ENCODE measurements at regions not wholly inside any gene's neighbourhood (a gene's known extent, or its start where the extent isn't known, plus 50 kb on each side); places are given as distances from the start of the nearest gene placed in this dataset.

DNA sequence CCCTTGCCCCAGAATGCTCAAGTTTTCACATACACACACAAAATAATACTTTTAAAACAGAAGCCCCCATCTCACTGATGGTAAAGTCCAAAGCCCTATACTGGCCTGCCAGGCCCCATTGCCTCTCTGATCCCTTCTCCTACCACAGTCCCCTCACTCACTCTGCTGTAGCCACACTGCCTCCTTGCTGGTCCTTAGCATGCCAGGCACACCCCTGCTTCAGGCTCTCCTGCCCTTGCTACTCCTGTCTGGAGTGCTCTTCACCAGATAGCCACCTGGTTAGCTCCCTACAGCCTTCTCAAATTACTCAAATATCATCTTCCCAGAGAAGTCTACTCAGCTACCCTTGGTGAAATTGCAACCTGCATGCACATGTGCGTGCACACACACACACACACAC is 177.5 kb downstream of the C5orf15 start:
- no peak for ATAC-seq
- H3K27ac Mint-ChIP-seq: no peak overlapping the region
- H3K27me3 Mint-ChIP-seq: peaks cover 60% of the 10 kb centered on the region
- H3K4me3 Mint-ChIP-seq: no peak overlapping the region
- H3K9me3 ChIP-seq (ENCODE audit: control insufficient read depth, low read length, poor library complexity, severe bottlenecking): no peaks in the 10 kb centered on the region
- no peak for DNase-seq
- peaks cover 2% of the 10 kb centered on the region for H3K36me3 Mint-ChIP-seq (ENCODE audit: low read depth)
- peaks cover 4% of the 10 kb centered on the region for H3K4me1 Mint-ChIP-seq

DNA sequence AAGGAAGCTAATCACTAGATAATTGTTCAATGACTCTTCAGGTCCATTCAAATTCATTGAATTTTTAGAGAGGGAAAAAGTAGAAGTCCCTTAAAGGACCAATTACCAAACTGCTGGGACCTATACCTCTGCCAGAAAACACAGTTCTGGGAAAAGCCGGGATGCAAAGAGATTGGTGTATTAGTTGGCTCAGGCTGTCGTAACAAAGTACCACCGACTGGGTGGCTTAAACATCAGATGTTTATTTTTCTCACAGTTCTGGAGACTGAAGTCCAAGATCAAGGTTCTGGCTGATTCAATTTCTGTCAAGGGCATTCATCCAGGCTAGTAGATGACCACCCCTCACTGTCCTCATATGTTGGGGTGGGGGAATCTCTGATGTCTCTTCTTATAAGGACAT is 177.1 kb upstream of the FSTL4 start:
- peaks cover 2% of the 10 kb centered on the region for H3K36me3 Mint-ChIP-seq (ENCODE audit: low read depth)
- H3K4me3 Mint-ChIP-seq: no peak overlapping the region
- no peaks in the 10 kb centered on the region for H3K9me3 ChIP-seq (ENCODE audit: control insufficient read depth, low read length, poor library complexity, severe bottlenecking)
- ATAC-seq (no peak), DNase-seq (no peak)
- H3K27me3 Mint-ChIP-seq: peaks cover 50% of the 10 kb centered on the region
- H3K27ac Mint-ChIP-seq: no peak overlapping the region
- H3K4me1 Mint-ChIP-seq: peaks cover 4% of the 10 kb centered on the region

DNA sequence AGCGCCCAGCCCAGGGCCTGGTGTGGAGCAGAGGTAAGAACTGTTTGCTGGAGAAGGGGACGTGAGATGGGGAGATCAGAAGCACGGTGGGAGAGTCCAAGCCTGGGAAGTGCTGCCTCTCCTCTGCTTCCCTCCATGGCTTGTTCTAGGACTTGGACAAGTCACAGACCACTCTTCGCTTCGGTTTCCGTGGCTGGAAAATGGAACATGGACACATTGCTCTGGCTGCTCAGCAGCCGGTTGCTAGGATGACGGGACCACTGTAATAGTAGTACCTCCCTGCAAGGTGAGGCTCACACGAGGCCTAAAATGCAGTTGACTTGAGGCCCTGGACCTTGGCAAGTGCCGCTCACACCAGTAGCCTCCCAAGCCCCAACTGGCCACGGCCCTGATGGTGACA is 175.8 kb upstream of the FSTL4 start:
- ATAC-seq: no peak
- peaks cover 2% of the 10 kb centered on the region for H3K36me3 Mint-ChIP-seq (ENCODE audit: low read depth)
- DNase-seq: no peak
- H3K27me3 Mint-ChIP-seq: peaks cover 49% of the 10 kb centered on the region
- H3K4me3 Mint-ChIP-seq: no peak overlapping the region
- H3K27ac Mint-ChIP-seq: no peak overlapping the region
- no peaks in the 10 kb centered on the region for H3K9me3 ChIP-seq (ENCODE audit: control insufficient read depth, low read length, poor library complexity, severe bottlenecking)
- H3K4me1 Mint-ChIP-seq: peaks cover 4% of the 10 kb centered on the region

DNA sequence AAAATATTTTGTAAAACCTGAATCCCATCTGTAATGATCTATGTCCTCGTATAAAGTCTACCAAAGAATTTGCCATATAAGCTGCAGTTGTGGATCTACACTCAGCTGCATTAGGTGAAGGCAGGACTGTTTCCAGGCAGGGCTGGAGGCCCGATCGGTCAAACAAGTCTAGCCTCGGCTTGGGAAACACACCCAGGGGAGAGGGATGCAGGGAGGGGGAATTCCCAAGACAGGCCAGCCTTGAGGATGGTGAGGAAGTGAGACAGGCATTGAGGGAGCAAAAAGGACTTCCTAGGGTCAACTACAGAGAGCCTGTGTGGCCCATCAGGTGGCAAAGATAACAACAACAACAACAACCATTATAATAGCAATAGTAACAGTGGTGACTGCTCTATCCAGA is 174.1 kb upstream of the FSTL4 start:
- peaks cover 4% of the 10 kb centered on the region for H3K4me1 Mint-ChIP-seq
- no peaks in the 10 kb centered on the region for H3K9me3 ChIP-seq (ENCODE audit: control insufficient read depth, low read length, poor library complexity, severe bottlenecking)
- DNase-seq: no peak
- H3K27ac Mint-ChIP-seq: no peak overlapping the region
- ATAC-seq: no peak
- H3K4me3 Mint-ChIP-seq: no peak overlapping the region
- peaks cover 2% of the 10 kb centered on the region for H3K36me3 Mint-ChIP-seq (ENCODE audit: low read depth)
- peaks cover 41% of the 10 kb centered on the region for H3K27me3 Mint-ChIP-seq

DNA sequence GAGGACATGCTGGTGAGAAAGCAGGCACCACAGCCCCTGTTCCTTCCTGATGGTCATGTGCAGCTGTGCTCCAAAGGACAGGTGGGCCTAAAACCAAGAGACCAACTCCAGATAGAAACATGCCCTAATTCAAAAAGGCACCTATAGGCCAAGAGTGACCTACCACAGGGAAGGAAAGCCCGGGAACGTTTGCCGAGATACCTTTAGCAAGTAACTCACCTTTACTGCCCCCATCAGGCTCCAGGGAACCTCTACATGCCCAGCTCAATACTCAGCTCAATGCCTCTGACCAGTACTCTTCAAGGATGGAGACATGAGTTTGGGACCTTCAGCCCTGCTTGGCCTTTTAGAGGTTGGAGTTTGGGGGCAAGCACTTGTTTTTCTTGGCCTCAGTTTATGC is 172.8 kb upstream of the FSTL4 start:
- H3K4me3 Mint-ChIP-seq: no peak overlapping the region
- no peaks in the 10 kb centered on the region for H3K9me3 ChIP-seq (ENCODE audit: control insufficient read depth, low read length, poor library complexity, severe bottlenecking)
- H3K4me1 Mint-ChIP-seq: peaks cover 4% of the 10 kb centered on the region
- no peak for ATAC-seq
- H3K27me3 Mint-ChIP-seq: peaks cover 29% of the 10 kb centered on the region
- H3K27ac Mint-ChIP-seq: no peak overlapping the region
- H3K36me3 Mint-ChIP-seq (ENCODE audit: low read depth): peaks cover 2% of the 10 kb centered on the region
- DNase-seq: no peak

DNA sequence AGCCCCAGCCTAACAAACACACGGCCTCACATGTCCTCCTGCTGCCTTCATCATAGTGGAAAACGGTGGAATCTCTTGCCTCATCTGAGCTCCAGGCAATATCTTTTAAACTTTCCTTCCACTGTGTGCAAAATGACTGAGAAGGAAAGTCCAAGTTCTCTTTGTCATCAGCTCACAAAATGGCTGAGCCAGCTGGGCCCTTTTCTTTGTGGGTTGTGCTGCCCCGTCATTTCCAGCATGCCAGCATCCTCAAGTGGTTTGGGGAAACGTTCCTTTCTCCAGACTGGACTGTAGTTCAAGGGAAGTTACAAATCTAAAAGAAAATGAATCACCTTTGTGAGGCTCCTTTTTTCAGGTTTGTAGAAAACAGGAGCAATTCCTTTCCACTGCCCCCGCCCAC is 171.1 kb upstream of the FSTL4 start:
- Mint-ChIP-seq H3K4me1 (no peaks in the 10 kb centered on the region), H3K27me3 (peaks cover 23% of the 10 kb centered on the region), H3K27ac (no peak overlapping the region), H3K36me3 (ENCODE audit: low read depth) (no peaks in the 10 kb centered on the region), H3K4me3 (no peak overlapping the region)
- DNase-seq: no peak
- H3K9me3 ChIP-seq (ENCODE audit: control insufficient read depth, low read length, poor library complexity, severe bottlenecking): no peaks in the 10 kb centered on the region
- ATAC-seq: no peak

DNA sequence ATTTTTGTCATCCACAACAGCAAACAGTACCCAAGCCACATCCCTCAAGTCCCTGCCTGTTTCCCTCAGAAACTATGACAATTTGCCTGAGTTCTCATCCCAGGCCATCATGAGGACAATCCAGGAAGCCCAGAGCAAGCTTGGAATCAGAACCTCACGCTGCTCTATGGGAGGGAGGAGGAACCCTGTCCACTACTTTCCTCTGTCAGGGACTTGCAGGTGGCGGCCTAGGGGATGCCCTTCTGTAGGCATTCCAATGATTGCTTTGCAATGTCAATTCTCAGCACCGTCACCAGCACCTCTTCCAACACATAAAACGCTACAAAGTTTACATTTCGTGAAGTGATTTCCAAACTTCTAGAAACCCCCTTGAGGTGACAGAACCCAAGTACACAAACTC is 170.4 kb upstream of the FSTL4 start:
- no peaks in the 10 kb centered on the region for H3K4me1 Mint-ChIP-seq
- H3K27me3 Mint-ChIP-seq: peaks cover 20% of the 10 kb centered on the region
- no peaks in the 10 kb centered on the region for H3K9me3 ChIP-seq (ENCODE audit: control insufficient read depth, low read length, poor library complexity, severe bottlenecking)
- H3K27ac Mint-ChIP-seq: no peak overlapping the region
- H3K4me3 Mint-ChIP-seq: no peak overlapping the region
- H3K36me3 Mint-ChIP-seq (ENCODE audit: low read depth): no peaks in the 10 kb centered on the region
- DNase-seq: no peak
- no peak for ATAC-seq

DNA sequence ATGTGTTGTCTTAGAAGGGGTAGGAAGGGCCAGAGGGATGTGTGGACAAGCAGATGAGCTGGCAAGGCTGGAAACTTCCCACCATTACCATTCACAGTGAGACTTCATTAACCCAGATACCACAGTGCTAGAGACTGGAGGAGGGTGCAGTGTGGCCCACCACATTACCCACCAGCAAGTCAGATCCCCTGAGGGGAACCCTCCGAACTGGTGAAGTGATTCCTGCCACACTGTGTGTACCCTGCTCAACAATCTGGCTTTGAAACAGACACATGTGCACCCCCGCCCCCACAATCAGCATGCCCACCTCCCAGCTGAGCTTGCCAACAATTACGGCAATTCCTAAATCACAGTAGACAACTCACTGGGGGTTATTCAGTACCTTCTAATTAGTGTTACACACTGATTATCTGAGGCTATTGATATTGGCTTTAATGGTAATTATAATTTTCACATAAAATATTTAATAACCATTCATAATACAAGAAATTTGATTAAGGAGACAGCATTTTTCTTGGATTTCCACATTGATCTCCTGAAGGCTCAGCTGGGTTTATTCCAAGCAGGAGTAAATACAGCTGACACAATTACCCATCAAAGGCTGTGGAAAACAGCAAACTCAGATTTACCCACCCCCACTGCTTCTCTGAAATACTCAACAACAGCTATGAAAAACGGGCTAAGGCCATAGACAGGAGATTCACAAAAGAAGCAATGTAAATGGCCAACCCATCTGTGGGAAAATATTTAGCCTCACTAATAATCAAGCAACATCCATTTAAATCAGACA is 169.3 kb upstream of the FSTL4 start:
- DNase-seq: no peak
- no peak overlapping the region for H3K27ac Mint-ChIP-seq
- H3K36me3 Mint-ChIP-seq (ENCODE audit: low read depth): no peaks in the 10 kb centered on the region
- H3K4me1 Mint-ChIP-seq: peaks cover 2% of the 10 kb centered on the region
- H3K4me3 Mint-ChIP-seq: no peak overlapping the region
- peaks cover 21% of the 10 kb centered on the region for H3K27me3 Mint-ChIP-seq
- H3K9me3 ChIP-seq (ENCODE audit: control insufficient read depth, low read length, poor library complexity, severe bottlenecking): no peaks in the 10 kb centered on the region
- ATAC-seq: no peak

DNA sequence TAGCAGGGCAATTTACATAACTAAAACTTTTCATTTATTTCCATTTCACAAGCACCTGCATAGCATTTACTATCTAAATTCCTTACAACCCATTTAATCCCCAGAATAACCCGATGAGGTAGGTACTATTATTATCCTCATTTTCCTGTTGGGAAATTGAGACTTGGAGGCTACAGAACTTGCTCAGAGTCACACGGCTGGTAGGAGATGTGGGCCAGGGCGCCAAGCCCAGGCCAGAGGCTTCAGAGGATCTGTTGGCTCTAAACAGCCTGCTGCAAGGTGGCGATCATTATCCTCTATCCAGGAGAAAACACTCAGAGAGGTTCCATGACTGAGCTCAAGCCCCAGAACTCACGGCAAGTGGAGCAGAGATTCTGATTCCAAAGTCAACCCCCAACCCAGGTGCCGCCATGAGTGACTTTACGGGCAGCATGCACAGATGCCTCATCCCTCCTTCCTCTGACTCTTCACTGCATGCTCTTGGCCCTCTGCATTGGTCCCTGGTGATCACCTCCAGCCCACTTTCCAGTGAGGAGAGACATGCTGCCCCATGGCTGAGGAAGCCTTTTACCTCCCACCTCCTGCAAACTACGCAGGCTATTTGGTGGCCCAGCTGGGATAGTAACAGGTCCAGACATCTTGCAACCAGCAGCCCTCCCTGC is 168.4 kb upstream of the FSTL4 start:
- Mint-ChIP-seq H3K36me3 (ENCODE audit: low read depth) (no peaks in the 10 kb centered on the region), H3K27me3 (peaks cover 25% of the 10 kb centered on the region), H3K4me1 (peaks cover 2% of the 10 kb centered on the region), H3K27ac (no peak overlapping the region), H3K4me3 (no peak overlapping the region)
- H3K9me3 ChIP-seq (ENCODE audit: control insufficient read depth, low read length, poor library complexity, severe bottlenecking): no peaks in the 10 kb centered on the region
- DNase-seq (no peak), ATAC-seq (no peak)

DNA sequence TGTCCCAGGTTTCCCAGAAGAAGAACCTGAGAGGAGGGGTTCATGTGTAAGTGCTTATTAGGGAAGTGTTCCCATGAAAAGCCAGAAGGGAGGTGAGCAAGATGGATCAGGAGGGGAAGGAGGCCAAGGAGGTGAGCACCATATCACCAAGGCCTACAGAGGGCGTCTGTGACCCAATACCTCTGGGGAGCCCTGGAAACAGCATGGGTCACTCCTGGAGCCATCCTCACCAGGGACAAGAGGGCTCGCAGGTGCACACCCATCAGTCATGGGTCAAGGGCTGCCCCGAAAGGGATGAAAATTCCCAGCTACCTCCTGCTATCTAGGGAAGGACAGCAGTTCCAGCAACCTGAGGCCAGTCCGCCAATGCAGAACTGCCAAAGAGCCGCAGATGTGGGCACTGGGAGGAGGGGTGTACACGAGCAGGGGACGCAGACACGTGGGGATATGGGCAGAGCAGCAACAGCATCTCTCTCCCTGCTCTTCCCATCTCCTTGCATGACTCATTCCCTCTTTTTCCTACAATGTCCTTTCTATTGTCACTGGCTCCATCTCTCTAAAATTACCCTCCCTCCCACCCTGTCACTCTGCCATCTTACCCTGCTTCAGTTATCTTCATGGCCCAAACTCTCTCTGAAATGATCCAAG is 167.6 kb upstream of the FSTL4 start:
- ATAC-seq (no peak), DNase-seq (no peak)
- peaks cover 25% of the 10 kb centered on the region for H3K27me3 Mint-ChIP-seq
- no peak overlapping the region for H3K27ac Mint-ChIP-seq
- H3K36me3 Mint-ChIP-seq (ENCODE audit: low read depth): no peaks in the 10 kb centered on the region
- H3K9me3 ChIP-seq (ENCODE audit: control insufficient read depth, low read length, poor library complexity, severe bottlenecking): no peaks in the 10 kb centered on the region
- no peak overlapping the region for H3K4me3 Mint-ChIP-seq
- H3K4me1 Mint-ChIP-seq: peaks cover 2% of the 10 kb centered on the region

DNA sequence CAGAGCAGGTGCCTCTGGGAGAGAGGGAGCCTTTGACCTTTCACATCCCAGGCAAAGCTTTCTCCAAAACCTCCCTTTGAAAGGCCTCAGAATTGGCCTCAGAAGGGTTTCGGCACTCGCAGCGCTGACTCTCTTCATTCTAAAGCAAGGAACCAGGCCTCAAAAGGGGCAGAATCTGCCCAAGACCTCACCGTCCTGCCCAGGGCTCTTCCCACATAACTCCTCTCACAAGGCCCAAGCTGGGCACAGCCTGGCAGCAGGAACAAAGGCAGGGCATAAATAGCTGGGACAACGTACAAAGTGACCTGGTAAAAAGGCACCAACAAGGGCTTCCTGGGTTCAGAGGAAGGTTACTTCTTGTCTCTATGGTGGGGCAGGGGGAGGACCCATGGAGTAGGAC is 166.3 kb upstream of the FSTL4 start:
- Mint-ChIP-seq H3K4me1 (peaks cover 2% of the 10 kb centered on the region), H3K27ac (no peak overlapping the region), H3K4me3 (no peak overlapping the region), H3K36me3 (ENCODE audit: low read depth) (peaks cover under 1% of the 10 kb centered on the region), H3K27me3 (peaks cover 25% of the 10 kb centered on the region)
- ATAC-seq: no peak
- H3K9me3 ChIP-seq (ENCODE audit: control insufficient read depth, low read length, poor library complexity, severe bottlenecking): no peaks in the 10 kb centered on the region
- DNase-seq: no peak

DNA sequence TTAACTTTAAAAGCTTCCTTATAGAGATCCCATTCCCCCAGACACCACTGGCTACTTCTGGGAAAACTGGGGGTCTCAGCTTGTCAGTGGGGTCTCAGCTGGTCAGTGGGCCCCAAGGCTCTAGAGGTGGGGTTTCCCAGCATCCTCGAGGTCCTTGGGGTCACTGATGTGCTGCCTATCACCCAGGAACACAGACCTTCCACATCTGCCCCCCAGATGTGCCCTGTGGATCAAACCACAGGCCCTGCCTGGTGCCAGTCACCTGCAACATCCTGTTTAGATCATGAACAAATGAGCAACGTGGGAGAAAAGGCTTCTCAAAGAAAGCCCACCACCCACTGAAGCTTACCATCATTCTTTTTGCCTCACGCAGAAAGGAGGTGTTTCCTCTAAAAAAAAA is 165.6 kb upstream of the FSTL4 start:
- H3K9me3 ChIP-seq (ENCODE audit: control insufficient read depth, low read length, poor library complexity, severe bottlenecking): no peaks in the 10 kb centered on the region
- no peak for DNase-seq
- ATAC-seq: no peak
- Mint-ChIP-seq H3K4me3 (no peak overlapping the region), H3K27ac (no peak overlapping the region), H3K36me3 (ENCODE audit: low read depth) (peaks cover 3% of the 10 kb centered on the region), H3K27me3 (peaks cover 26% of the 10 kb centered on the region), H3K4me1 (peaks cover 2% of the 10 kb centered on the region)

DNA sequence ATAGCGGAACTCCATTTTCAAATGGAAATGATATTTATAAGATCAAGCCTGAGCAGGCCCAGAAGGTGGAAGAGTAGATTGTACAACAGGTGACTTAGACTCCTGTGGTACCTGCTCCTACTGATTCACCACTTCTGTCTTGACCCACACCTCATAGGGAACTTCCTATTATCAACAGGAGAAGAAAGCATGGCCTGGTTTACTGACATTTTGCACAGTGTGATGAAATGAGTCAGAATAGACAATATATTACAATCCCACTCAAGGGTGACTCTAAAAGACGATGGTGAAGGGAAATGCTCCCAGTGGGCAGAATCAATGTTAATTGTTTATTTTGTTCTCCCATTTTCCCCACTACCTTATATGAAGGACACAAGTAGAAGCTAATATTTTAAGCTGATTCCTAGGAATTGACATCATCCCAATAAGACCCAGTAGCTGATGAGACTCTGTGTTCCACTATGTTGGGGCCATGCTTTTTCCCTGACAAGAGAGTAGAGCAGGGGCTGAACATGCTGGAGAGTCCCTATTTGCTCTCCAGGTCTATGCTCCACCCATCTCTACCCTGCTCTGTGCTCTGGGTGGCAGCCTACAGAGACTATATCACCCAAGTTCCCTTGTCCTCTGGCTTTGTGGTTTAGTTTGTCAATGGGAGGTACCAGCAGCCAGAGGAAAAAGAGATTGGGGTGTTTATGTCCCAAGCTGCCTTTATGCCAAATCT is 163.4 kb upstream of the FSTL4 start:
- peaks cover 3% of the 10 kb centered on the region for H3K36me3 Mint-ChIP-seq (ENCODE audit: low read depth)
- DNase-seq (no peak), ATAC-seq (no peak)
- H3K9me3 ChIP-seq (ENCODE audit: control insufficient read depth, low read length, poor library complexity, severe bottlenecking): no peaks in the 10 kb centered on the region
- no peak overlapping the region for H3K4me3 Mint-ChIP-seq
- H3K4me1 Mint-ChIP-seq: peaks cover 2% of the 10 kb centered on the region
- H3K27me3 Mint-ChIP-seq: peaks cover 28% of the 10 kb centered on the region
- H3K27ac Mint-ChIP-seq: no peak overlapping the region

Data from T-helper 17 cell (primary cell).